ENCODE measurements at regions not wholly inside any gene's neighbourhood (a gene's known extent, or its start where the extent isn't known, plus 50 kb on each side); places are given as distances from the start of the nearest gene placed in this dataset.

DNA sequence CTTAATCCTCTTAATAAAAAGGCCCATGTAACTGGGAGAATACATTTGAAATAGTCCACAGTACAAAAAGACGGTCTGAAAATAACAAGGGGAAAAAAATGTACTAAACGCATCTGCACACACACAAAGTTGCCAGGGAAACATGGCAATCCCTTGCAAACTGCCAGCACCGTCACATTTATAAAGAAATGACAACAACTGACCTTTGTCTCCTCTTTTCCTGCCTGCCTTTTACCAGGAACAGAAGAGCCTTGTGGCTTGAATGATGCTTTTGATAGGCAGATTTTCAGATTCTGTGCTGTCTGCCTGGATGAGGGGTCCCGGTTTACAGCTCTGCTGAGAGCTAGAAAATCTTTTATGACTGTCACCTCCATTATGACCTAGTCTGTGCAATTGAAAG is 308.6 kb upstream of the ZFP64 start:
- BruUV-seq (replicated peaks) = no TSS peak
- WGBS, 2 experiments (ENCODE audit: extremely low coverage in 2 of 2, insufficient read length in 1 of 2) = no CpG with 5 or more reads among the region's 4 CpGs

More for the DNA sequence above, 308.6 kb upstream of the ZFP64 start:
- H3K9me3 ChIP-seq (ENCODE audit: control insufficient read depth, insufficient read depth, low read length) = no peaks in the 10 kb centered on the region; the same call in 1 of the 2 replicates
- no peak overlapping the region for H4K8ac ChIP-seq (ENCODE audit: low read depth in 2 of 2, low read length in 2 of 2)
- in situ Hi-C loops (cut with MboI; ENCODE audit: low sequenced_read_pairs) (no loop called here), intact Hi-C loops (cut with micrococcal nuclease) (no loop called here), dilution Hi-C loops (cut with HindIII; ENCODE audit: low sequenced_read_pairs, unreplicated experiment) (no loop called here)
- no peak overlapping the region for H4K5ac ChIP-seq (ENCODE audit: low read depth, low read length)
- CTCF ChIA-PET = no interaction called here
- no peaks in the 10 kb centered on the region for H4K20me1 ChIP-seq (ENCODE audit: insufficient read depth, low read length)
- no peak overlapping the region for H3K23ac ChIP-seq (ENCODE audit: low read depth, low read length)
- no peak overlapping the region for H3K27ac ChIP-seq (ENCODE audit: insufficient read depth, low read length)
- TF ChIP-seq RAD21 (IDR thresholded peaks at IDR 0.05; ENCODE audit: low read length) (no peak), MAFK (IDR thresholded peaks at IDR 0.05; ENCODE audit: low read depth, low read length) (no peak), BHLHE40 (IDR thresholded peaks at IDR 0.05; ENCODE audit: low read depth, low read length) (no peak), NFE2L2 (IDR thresholded peaks at IDR 0.05; ENCODE audit: low read depth, low read length) (no peak), FOS (IDR thresholded peaks at IDR 0.05; ENCODE audit: low read depth, low read length) (no peak), CEBPB (IDR thresholded peaks at IDR 0.05; ENCODE audit: low read depth, low read length) (no peak), MAZ (IDR thresholded peaks at IDR 0.05; ENCODE audit: borderline replicate concordance, low read depth, low read length) (no peak), CTCF (conservative IDR thresholded peaks at IDR 0.05; ENCODE audit: low read depth, low read length) (no peak), RFX5 (IDR thresholded peaks at IDR 0.05; ENCODE audit: low read depth, low read length) (no peak), SMC3 (IDR thresholded peaks at IDR 0.05; ENCODE audit: low read depth, low read length) (no peak), POLR2A (IDR thresholded peaks at IDR 0.05; ENCODE audit: low read depth, low read length) (no peak), CHD1 (IDR thresholded peaks at IDR 0.05; ENCODE audit: low read depth, low read length) (no peak)
- TF ChIP-seq, protein P1, sequence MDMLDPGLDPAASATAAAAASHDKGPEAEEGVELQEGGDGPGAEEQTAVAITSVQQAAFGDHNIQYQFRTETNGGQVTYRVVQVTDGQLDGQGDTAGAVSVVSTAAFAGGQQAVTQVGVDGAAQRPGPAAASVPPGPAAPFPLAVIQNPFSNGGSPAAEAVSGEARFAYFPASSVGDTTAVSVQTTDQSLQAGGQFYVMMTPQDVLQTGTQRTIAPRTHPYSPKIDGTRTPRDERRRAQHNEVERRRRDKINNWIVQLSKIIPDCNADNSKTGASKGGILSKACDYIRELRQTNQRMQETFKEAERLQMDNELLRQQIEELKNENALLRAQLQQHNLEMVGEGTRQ (IDR thresholded peaks at IDR 0.05; ENCODE audit: low read depth, low read length) = no peak
- H3K18ac ChIP-seq (ENCODE audit: low read depth, low read length) = no peak overlapping the region
- no peak overlapping the region for H3K14ac ChIP-seq (replicated peaks; ENCODE audit: low read depth, low read length)
- no peak overlapping the region for H2BK15ac ChIP-seq (ENCODE audit: low read depth, low read length)
- no peak overlapping the region for H2BK20ac ChIP-seq (ENCODE audit: low read depth, low read length)
- no peak overlapping the region for H2AFZ ChIP-seq (replicated peaks; ENCODE audit: low read length, poor library complexity)
- no peak overlapping the region for H3K4me3 ChIP-seq (ENCODE audit: insufficient read depth, low read depth, low read length)
- H2AK5ac ChIP-seq (ENCODE audit: low read depth, low read length) = no peak overlapping the region
- no peak overlapping the region for H3K4ac ChIP-seq (ENCODE audit: low read depth, low read length)
- no peaks in the 10 kb centered on the region for H3K36me3 ChIP-seq (ENCODE audit: control insufficient read depth, insufficient read depth, low read length)
- POLR2A ChIA-PET (ENCODE audit: unreplicated experiment) = no interaction called here
- H3K9me1 ChIP-seq (ENCODE audit: insufficient read depth, low read length) = no peaks in the 10 kb centered on the region
- no peak overlapping the region for H2BK5ac ChIP-seq (ENCODE audit: low read depth, low read length, poor library complexity, severe bottlenecking)
- no peaks in the 10 kb centered on the region for H3K4me1 ChIP-seq (ENCODE audit: control insufficient read depth, insufficient read depth, low read length)
- H3K9ac ChIP-seq (ENCODE audit: low read depth, low read length) = no peak overlapping the region
- H3K4me2 ChIP-seq (ENCODE audit: low read depth, low read length) = no peak overlapping the region
- ATAC-seq (ENCODE audit: low read depth) (no peak), DNase-seq (no peak)
- no peaks in the 10 kb centered on the region for H3K27me3 ChIP-seq (ENCODE audit: control insufficient read depth, insufficient read depth, low read length)
- H2AK9ac ChIP-seq (replicated peaks; ENCODE audit: low read depth, low read length, poor library complexity) = no peak overlapping the region
- no peak overlapping the region for H2BK120ac ChIP-seq (ENCODE audit: low read depth, low read length)
- no peak overlapping the region for H4K91ac ChIP-seq (ENCODE audit: insufficient read depth, low read depth, low read length)
- no peak overlapping the region for H3K56ac ChIP-seq (ENCODE audit: extremely low read depth, insufficient read depth, low read length)
- no peaks in the 10 kb centered on the region for H3K79me1 ChIP-seq (ENCODE audit: low read depth in 1 of 2, low read length in 2 of 2)

All from IMR-90 (cell line).